GM12878 (cell line): ENCODE measurements at regions not wholly inside any gene's neighbourhood (a gene's known extent, or its start where the extent isn't known, plus 50 kb on each side); places are given as distances from the start of the nearest gene placed in this dataset.

Experiments
- CBFB ChIP-seq: IDR thresholded peaks from 2 replicates; pipeline ENCODE4 v1.6.1; 2016; ENCODE audit warnings: antibody characterized with exemption, low read depth
- FOXM1 ChIP-seq: IDR thresholded peaks from 2 replicates; pipeline ENCODE4 v1.6.1; 2012; ENCODE audit warnings: low read depth, mild to moderate bottlenecking, inconsistent platforms, low read length, moderate library complexity
- MYC ChIP-seq: IDR thresholded peaks from 2 replicates; pipeline ENCODE4 v1.6.1; 2011; ENCODE audit warnings: mild to moderate bottlenecking, low read length, moderate library complexity, inconsistent platforms; ENCODE audit not compliant: insufficient read depth, insufficient replicate concordance, insufficient read length, severe bottlenecking
- NRF1 ChIP-seq: conservative IDR thresholded peaks from 2 replicates; pipeline ENCODE4 v1.6.1; 2011; ENCODE audit warnings: mild to moderate bottlenecking, low read depth, low read length, improper control_type of control experiment
- RFX5 ChIP-seq: IDR thresholded peaks from 2 replicates; pipeline ENCODE4 v1.6.1; 2011; ENCODE audit warnings: low read depth, low read length, improper control_type of control experiment
- STAT3 ChIP-seq: IDR thresholded peaks from 2 replicates; pipeline ENCODE4 v1.6.1; 2011; ENCODE audit warnings: low read depth, low read length, improper control_type of control experiment
- TAF1 ChIP-seq: IDR thresholded peaks from 2 replicates; pipeline ENCODE4 v1.6.1; 2011; ENCODE audit warnings: mild to moderate bottlenecking, low read depth, low read length, borderline replicate concordance
- USF2 ChIP-seq: IDR thresholded peaks from 2 replicates; pipeline ENCODE4 v1.6.1; 2011; ENCODE audit warnings: low read depth, low read length, improper control_type of control experiment, borderline replicate concordance
- ZNF274 ChIP-seq: IDR thresholded peaks from one replicate; pipeline ENCODE4 v1.8.0; 2011; ENCODE audit not compliant: insufficient read length, insufficient read depth
- TF ChIP-seq, protein P1 (sequence below): IDR thresholded peaks from 2 replicates; pipeline ENCODE4 v1.6.1; 2012; ENCODE audit warnings: mild to moderate bottlenecking, low read depth, low read length

DNA sequence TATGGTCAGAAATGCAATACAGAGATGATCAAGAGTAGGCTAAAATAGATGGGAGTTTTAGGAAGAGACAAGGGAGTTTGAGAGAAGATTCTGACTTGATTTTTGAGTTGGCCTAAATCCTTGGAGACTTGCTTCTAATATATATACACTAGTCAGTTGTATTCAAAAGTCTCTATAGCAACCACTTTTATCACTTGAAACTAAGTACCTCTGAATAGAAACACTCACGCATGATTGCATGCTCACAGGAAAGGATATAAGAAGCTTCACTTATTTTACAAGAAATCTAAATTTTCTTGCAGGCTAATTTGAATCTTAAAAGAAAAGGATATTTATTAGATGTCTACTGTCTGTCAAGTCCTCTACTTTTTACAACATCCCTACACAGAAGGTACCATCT is 316.8 kb downstream of the SNAPC1 start:
- no peak for TF ChIP-seq ZNF274
- TF ChIP-seq RFX5: no peak
- TF ChIP-seq CBFB: no peak
- TF ChIP-seq MYC: no peak
- no peak for TF ChIP-seq NRF1
- no peak for TF ChIP-seq FOXM1
- TF ChIP-seq, protein P1, sequence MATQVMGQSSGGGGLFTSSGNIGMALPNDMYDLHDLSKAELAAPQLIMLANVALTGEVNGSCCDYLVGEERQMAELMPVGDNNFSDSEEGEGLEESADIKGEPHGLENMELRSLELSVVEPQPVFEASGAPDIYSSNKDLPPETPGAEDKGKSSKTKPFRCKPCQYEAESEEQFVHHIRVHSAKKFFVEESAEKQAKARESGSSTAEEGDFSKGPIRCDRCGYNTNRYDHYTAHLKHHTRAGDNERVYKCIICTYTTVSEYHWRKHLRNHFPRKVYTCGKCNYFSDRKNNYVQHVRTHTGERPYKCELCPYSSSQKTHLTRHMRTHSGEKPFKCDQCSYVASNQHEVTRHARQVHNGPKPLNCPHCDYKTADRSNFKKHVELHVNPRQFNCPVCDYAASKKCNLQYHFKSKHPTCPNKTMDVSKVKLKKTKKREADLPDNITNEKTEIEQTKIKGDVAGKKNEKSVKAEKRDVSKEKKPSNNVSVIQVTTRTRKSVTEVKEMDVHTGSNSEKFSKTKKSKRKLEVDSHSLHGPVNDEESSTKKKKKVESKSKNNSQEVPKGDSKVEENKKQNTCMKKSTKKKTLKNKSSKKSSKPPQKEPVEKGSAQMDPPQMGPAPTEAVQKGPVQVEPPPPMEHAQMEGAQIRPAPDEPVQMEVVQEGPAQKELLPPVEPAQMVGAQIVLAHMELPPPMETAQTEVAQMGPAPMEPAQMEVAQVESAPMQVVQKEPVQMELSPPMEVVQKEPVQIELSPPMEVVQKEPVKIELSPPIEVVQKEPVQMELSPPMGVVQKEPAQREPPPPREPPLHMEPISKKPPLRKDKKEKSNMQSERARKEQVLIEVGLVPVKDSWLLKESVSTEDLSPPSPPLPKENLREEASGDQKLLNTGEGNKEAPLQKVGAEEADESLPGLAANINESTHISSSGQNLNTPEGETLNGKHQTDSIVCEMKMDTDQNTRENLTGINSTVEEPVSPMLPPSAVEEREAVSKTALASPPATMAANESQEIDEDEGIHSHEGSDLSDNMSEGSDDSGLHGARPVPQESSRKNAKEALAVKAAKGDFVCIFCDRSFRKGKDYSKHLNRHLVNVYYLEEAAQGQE: no peak
- no peak for TF ChIP-seq STAT3
- TF ChIP-seq USF2: no peak
- TF ChIP-seq TAF1: no peak
